IPS-20b (cell line): ENCODE measurements at regions not wholly inside any gene's neighbourhood (a gene's known extent, or its start where the extent isn't known, plus 50 kb on each side); places are given as distances from the start of the nearest gene placed in this dataset.

Source experiments
- H3K27ac ChIP-seq: one replicate; pipeline ENCODE4 v1.5.1; 2013; ENCODE audit warnings: low read length
- H3K27me3 ChIP-seq: 2 replicates; pipeline ENCODE4 v1.6.1; 2013; ENCODE audit warnings: mild to moderate bottlenecking, low read length, inconsistent platforms; ENCODE audit not compliant: insufficient read depth
- H3K36me3 ChIP-seq: 2 replicates; pipeline ENCODE4 v1.6.1; 2013; ENCODE audit warnings: low read depth, mild to moderate bottlenecking, inconsistent platforms, low read length, moderate library complexity; ENCODE audit not compliant: insufficient read depth
- H3K4me1 ChIP-seq: 2 replicates; pipeline ENCODE4 v1.6.1; 2013; ENCODE audit warnings: mild to moderate bottlenecking, control low read depth, inconsistent platforms, low read length, moderate library complexity; ENCODE audit not compliant: insufficient read depth
- H3K4me3 ChIP-seq: 2 replicates; pipeline ENCODE4 v1.5.1; 2013; ENCODE audit warnings: mild to moderate bottlenecking, low read length, inconsistent platforms
- H3K9ac ChIP-seq: 2 replicates; pipeline ENCODE4 v1.6.1; 2013; ENCODE audit warnings: low read depth, mild to moderate bottlenecking, inconsistent platforms, low read length, moderate library complexity
- H3K9me3 ChIP-seq: 2 replicates; pipeline ENCODE4 v1.6.1; 2013; ENCODE audit warnings: mild to moderate bottlenecking, low read depth, low read length, inconsistent platforms; ENCODE audit not compliant: insufficient read depth

GRCh38 chr17:79461041-79461440, 149.8 kb downstream of the RBFOX3 start:
- Histone ChIP-seq H3K36me3 (no peaks in the 10 kb centered on the region), H3K4me3 (no peak overlapping the region), H3K4me1 (no peaks in the 10 kb centered on the region), H3K27ac (no peak overlapping the region), H3K9ac (no peak overlapping the region), H3K9me3 (no peaks in the 10 kb centered on the region), H3K27me3 (no peaks in the 10 kb centered on the region)

DNA sequence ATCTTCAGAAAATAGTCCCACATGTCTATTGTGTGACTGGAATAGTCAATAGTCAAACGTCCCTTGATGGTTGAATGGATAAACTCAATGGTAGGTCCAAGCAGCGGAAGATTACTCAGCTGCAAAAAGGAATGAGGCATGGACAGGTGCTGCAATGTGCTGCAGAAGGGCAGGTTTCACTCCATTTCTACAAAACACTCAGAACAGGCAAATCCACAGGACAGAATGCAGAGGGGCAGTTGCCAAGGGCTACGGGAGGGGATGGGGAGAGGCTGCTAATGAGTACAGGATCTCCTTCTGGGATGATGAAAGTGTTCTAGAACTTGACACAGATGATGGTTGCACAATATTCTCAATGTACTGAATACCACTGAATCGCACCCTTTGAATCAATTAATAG, 151.0 kb downstream of the RBFOX3 start:
- no peak overlapping the region for H3K4me3 ChIP-seq
- H3K9me3 ChIP-seq: no peaks in the 10 kb centered on the region
- no peak overlapping the region for H3K9ac ChIP-seq
- no peak overlapping the region for H3K27ac ChIP-seq
- no peaks in the 10 kb centered on the region for H3K36me3 ChIP-seq
- H3K4me1 ChIP-seq: no peaks in the 10 kb centered on the region
- no peaks in the 10 kb centered on the region for H3K27me3 ChIP-seq

- Histone ChIP-seq H3K9me3 (no peaks in the 10 kb centered on the region), H3K9ac (no peak overlapping the region), H3K4me1 (no peaks in the 10 kb centered on the region), H3K27me3 (no peaks in the 10 kb centered on the region), H3K36me3 (no peaks in the 10 kb centered on the region), H3K4me3 (no peak overlapping the region), H3K27ac (no peak overlapping the region)
Measured at GRCh38 chr17:79459003-79459655, 151.7 kb downstream of the RBFOX3 start.

GRCh38 chr17:79458356-79458755, 152.5 kb downstream of the RBFOX3 start:
- Histone ChIP-seq H3K4me1 (no peaks in the 10 kb centered on the region), H3K36me3 (no peaks in the 10 kb centered on the region), H3K4me3 (no peak overlapping the region), H3K27ac (no peak overlapping the region), H3K9me3 (no peaks in the 10 kb centered on the region), H3K27me3 (no peaks in the 10 kb centered on the region), H3K9ac (no peak overlapping the region)

- Histone ChIP-seq H3K4me3 (no peak overlapping the region), H3K4me1 (no peaks in the 10 kb centered on the region), H3K27me3 (no peaks in the 10 kb centered on the region), H3K36me3 (no peaks in the 10 kb centered on the region), H3K9ac (no peak overlapping the region), H3K27ac (no peak overlapping the region), H3K9me3 (no peaks in the 10 kb centered on the region)
Measured at GRCh38 chr17:79457889-79458288, 153.0 kb downstream of the RBFOX3 start.

DNA sequence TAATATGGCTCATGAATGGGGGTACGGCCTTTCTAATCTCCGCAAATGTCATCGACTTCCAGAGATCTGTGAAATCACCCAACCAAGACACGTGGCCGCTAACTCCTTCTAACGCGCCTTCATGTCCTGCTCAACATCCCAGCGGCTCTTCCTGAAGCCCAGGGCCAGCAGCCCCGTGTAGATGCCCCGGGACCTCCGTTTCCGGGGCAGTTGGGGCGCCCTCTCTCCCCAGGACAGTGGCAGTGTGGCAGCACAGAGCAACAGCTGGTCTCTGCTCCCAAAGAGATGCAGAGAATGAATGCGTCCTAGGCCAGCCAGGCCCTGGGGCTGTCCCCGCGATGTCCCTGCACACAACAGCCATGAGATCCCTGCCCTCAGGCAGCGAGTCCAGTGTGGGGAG, 153.5 kb downstream of the RBFOX3 start:
- Histone ChIP-seq H3K27me3 (no peaks in the 10 kb centered on the region), H3K27ac (no peak overlapping the region), H3K9ac (no peak overlapping the region), H3K4me3 (no peak overlapping the region), H3K36me3 (no peaks in the 10 kb centered on the region), H3K9me3 (no peaks in the 10 kb centered on the region), H3K4me1 (no peaks in the 10 kb centered on the region)

- Histone ChIP-seq H3K36me3 (no peaks in the 10 kb centered on the region), H3K9me3 (no peaks in the 10 kb centered on the region), H3K4me1 (no peaks in the 10 kb centered on the region), H3K27ac (no peak overlapping the region), H3K27me3 (no peaks in the 10 kb centered on the region), H3K4me3 (no peak overlapping the region), H3K9ac (no peak overlapping the region)
Measured at GRCh38 chr17:79455636-79456035, 155.2 kb downstream of the RBFOX3 start.

GRCh38 chr17:79454826-79455225, 156.0 kb downstream of the RBFOX3 start:
- Histone ChIP-seq H3K9ac (no peak overlapping the region), H3K4me1 (no peaks in the 10 kb centered on the region), H3K9me3 (no peaks in the 10 kb centered on the region), H3K27ac (no peak overlapping the region), H3K27me3 (no peaks in the 10 kb centered on the region), H3K4me3 (no peak overlapping the region), H3K36me3 (no peaks in the 10 kb centered on the region)

- no peaks in the 10 kb centered on the region for H3K27me3 ChIP-seq
- H3K4me1 ChIP-seq: no peaks in the 10 kb centered on the region
- no peaks in the 10 kb centered on the region for H3K9me3 ChIP-seq
- H3K9ac ChIP-seq: no peak overlapping the region
- no peaks in the 10 kb centered on the region for H3K36me3 ChIP-seq
- no peak overlapping the region for H3K4me3 ChIP-seq
- no peak overlapping the region for H3K27ac ChIP-seq
Measured at GRCh38 chr17:79453481-79453880, 157.4 kb downstream of the RBFOX3 start.

GRCh38 chr17:79452706-79453105, 158.1 kb downstream of the RBFOX3 start:
- Histone ChIP-seq H3K36me3 (no peaks in the 10 kb centered on the region), H3K4me3 (no peak overlapping the region), H3K4me1 (no peaks in the 10 kb centered on the region), H3K27me3 (no peaks in the 10 kb centered on the region), H3K27ac (no peak overlapping the region), H3K9ac (no peak overlapping the region), H3K9me3 (no peaks in the 10 kb centered on the region)

DNA sequence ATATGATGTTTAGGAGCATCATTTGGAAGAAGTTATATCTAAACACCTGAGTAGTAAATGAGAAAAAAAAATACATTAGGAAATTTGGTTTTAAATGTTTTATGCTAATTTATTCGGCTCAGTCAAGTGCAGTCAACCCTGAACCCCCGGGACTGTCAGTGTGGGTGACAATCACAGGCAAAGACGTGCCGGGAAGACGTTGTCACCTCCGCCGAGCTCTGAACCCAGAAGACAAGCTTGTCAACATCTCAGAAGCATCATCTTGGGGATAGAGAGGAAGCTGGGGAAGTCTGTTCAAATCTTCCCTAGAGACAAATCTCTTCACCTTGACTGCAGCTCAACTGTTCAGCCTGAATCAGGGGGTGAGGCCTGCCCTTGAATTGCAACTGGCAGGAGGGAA, 159.7 kb downstream of the RBFOX3 start:
- Histone ChIP-seq H3K36me3 (no peaks in the 10 kb centered on the region), H3K27me3 (no peaks in the 10 kb centered on the region), H3K4me1 (no peaks in the 10 kb centered on the region), H3K9ac (no peak overlapping the region), H3K9me3 (no peaks in the 10 kb centered on the region), H3K4me3 (no peak overlapping the region), H3K27ac (no peak overlapping the region)

DNA sequence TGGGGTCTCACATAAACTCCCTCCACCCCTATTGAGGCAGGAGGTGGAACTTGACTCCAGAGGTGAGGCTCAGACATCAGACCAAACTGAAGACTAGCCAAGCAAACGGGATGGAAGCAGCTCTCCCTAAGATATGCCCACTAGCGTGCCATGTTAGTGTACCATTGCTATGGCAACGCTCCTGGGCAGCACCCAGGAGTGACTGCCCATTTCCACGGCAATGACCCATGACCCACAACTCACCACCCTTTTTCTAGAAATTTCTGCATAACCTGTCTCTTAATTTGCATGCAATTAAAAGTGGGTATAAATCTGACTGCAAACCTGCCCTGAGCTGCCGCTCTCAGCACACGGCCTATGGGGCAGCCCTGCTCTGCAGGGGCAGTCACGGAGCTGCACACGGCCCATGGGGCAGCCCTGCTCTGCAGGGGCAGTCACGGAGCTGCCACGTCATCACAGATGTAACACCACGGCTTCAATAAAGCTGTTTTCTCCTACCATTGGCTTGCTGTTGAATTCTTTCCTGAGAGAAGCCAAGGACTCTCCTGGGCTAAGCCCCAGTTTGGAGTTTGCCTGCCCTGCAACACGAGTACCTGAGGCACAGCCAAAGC, 164.3 kb downstream of the RBFOX3 start:
- H3K9me3 ChIP-seq: no peaks in the 10 kb centered on the region
- H3K9ac ChIP-seq: no peak overlapping the region
- H3K4me3 ChIP-seq: no peak overlapping the region
- H3K4me1 ChIP-seq: no peaks in the 10 kb centered on the region
- H3K36me3 ChIP-seq: no peaks in the 10 kb centered on the region
- no peaks in the 10 kb centered on the region for H3K27me3 ChIP-seq
- H3K27ac ChIP-seq: no peak overlapping the region
